OCI-LY7 (cell line): ENCODE measurements at regions not wholly inside any gene's neighbourhood (a gene's known extent, or its start where the extent isn't known, plus 50 kb on each side); places are given as distances from the start of the nearest gene placed in this dataset. TPM values are rescaled to one million over a fixed set of nuclear protein-coding genes. Genes with fewer than 3 reads are reported as not detected.

Experiments
- BruUV-seq: library from RNA; stranded (reverse); fragments of 400-500 nt; replicated peaks from 2 replicates; lab custom pipeline; 2021; lab: Mats Ljungman, UMichigan
- CTCF ChIA-PET: fragments of 300-600 bp; sonication (Branson Sonifier 250); formaldehyde crosslinking; loops from one replicate; lab custom pipeline; 2022; ENCODE audit warnings: antibody characterized with exemption; ENCODE audit not compliant: unreplicated experiment; lab: Charles Lee
- POLR2A ChIA-PET: fragments of 300-600 bp; sonication (Branson Sonifier 250); formaldehyde crosslinking; loops from one replicate; lab custom pipeline; 2022; ENCODE audit warnings: antibody characterized with exemption; lab: Charles Lee
- DNase-seq: peaks from one replicate; pipeline ENCODE4 v3.0.0-alpha.2; 2015; ENCODE audit warnings: low spot score
- H2AFZ ChIP-seq: fragments of 200-600 bp; sonication (generic), shearing (Covaris generic); 2 replicates; pipeline ENCODE4 v1.6.1; 2014; ENCODE audit warnings: mild to moderate bottlenecking, antibody characterized with exemption, low read length, moderate library complexity
- H3K27ac ChIP-seq: fragments of 200-600 bp; sonication (generic); 2 replicates; pipeline ENCODE4 v1.5.1; 2014; ENCODE audit warnings: mixed run types, low read depth, mild to moderate bottlenecking, moderate library complexity, low read length, inconsistent platforms; ENCODE audit not compliant: poor library complexity, severe bottlenecking
- H3K36me3 ChIP-seq: fragments of 200-600 bp; sonication (generic); 2 replicates; pipeline ENCODE4 v1.6.1; 2014; ENCODE audit warnings: mild to moderate bottlenecking, antibody characterized with exemption, low read length, moderate library complexity, mixed read lengths; ENCODE audit not compliant: insufficient read depth
- H3K4me1 ChIP-seq: fragments of 200-600 bp; sonication (generic); 2 replicates; pipeline ENCODE4 v1.5.1; 2014; ENCODE audit warnings: mild to moderate bottlenecking, low read length; ENCODE audit not compliant: insufficient read depth, poor library complexity, severe bottlenecking
- H3K4me2 ChIP-seq: fragments of 200-600 bp; sonication (generic); 2 replicates; pipeline ENCODE4 v1.6.1; 2014; ENCODE audit warnings: mild to moderate bottlenecking, low read length
- H3K4me3 ChIP-seq: fragments of 200-600 bp; sonication (generic); 2 replicates; pipeline ENCODE4 v1.5.1; 2014; ENCODE audit warnings: mild to moderate bottlenecking, low read depth, low read length; ENCODE audit not compliant: poor library complexity, severe bottlenecking
- H3K79me2 ChIP-seq: fragments of 200-600 bp; sonication (generic); 2 replicates; pipeline ENCODE4 v1.6.1; 2016; ENCODE audit warnings: low read depth, mild to moderate bottlenecking, low read length, moderate library complexity, mixed read lengths; ENCODE audit not compliant: insufficient read depth
- H3K9me2 ChIP-seq: fragments of 200-600 bp; sonication (generic); 2 replicates; pipeline ENCODE4 v1.6.1; 2016; ENCODE audit warnings: mild to moderate bottlenecking, low read length, mixed read lengths; ENCODE audit not compliant: insufficient read depth
- H3K9me3 ChIP-seq: fragments of 200-600 bp; sonication (generic); 2 replicates; pipeline ENCODE4 v1.6.1; 2014; ENCODE audit warnings: mild to moderate bottlenecking, mixed run types, low read length, mixed read lengths
- H4K20me1 ChIP-seq: fragments of 200-600 bp; sonication (generic); 2 replicates; pipeline ENCODE4 v1.6.1; 2014; ENCODE audit warnings: mild to moderate bottlenecking, antibody characterized with exemption, low read length, moderate library complexity, mixed read lengths; ENCODE audit not compliant: insufficient read depth
- EZH2phosphoT487 ChIP-seq: fragments of 200-600 bp; sonication (generic); IDR thresholded peaks from 2 replicates; pipeline ENCODE4 v1.6.1; 2018; ENCODE audit warnings: low read depth, borderline replicate concordance, mild to moderate bottlenecking, mixed run types, antibody characterized with exemption, low read length, moderate library complexity, mixed read lengths
- intact Hi-C: fragments of 100-400 bp; cut with micrococcal nuclease; formaldehyde crosslinking; loops from one replicate; pipeline ENCODE4 v1.10.0; 2022; ENCODE audit not compliant: unreplicated experiment
- microRNA-seq: library from miRNA; unstranded; fragments of <30 nt; microRNA quantifications from one replicate; pipeline ENCODE4 v1.2.0, GENCODE V29; 2022; ENCODE audit warnings: borderline replicate concordance
- small RNA-seq: library from RNA; depleted of rRNA; stranded (forward); fragments of <200 nt; gene quantifications from one replicate; pipeline ENCODE3, GENCODE V24; 2014
- TF ChIP-seq, protein P1 (sequence below): fragments of 200-600 bp; sonication (generic); conservative IDR thresholded peaks from 2 replicates; pipeline ENCODE4 v1.5.1; 2014; ENCODE audit warnings: mild to moderate bottlenecking, antibody characterized with exemption, low read length, moderate library complexity, mixed read lengths

DNA sequence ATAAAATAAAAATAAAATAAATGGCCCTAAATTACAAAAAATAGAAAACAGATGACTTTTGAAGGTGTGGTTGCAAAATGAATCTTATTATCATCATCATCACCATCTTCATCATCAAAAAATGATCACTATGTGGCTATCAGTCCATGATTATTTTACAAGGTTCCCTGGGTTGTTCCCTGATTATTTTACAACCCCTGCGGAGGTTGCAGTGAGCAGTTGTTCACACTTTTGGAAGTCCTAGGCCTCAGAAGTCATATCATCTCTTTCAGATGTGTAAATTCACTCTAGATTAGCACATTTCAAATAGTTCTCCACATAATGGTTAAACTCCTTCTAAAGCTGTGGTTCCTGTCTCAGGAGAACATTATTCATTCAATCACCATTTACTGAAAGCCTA, 57.4 kb upstream of the NR5A2 start:
- Histone ChIP-seq H4K20me1 (no peaks in the 10 kb centered on the region), H3K79me2 (no peaks in the 10 kb centered on the region), H3K36me3 (no peaks in the 10 kb centered on the region), H3K9me3 (no peaks in the 10 kb centered on the region), H3K9me2 (no peaks in the 10 kb centered on the region), H3K4me2 (no peak overlapping the region), H3K27ac (no peak overlapping the region), H3K4me1 (peaks cover 1% of the 10 kb centered on the region), H2AFZ (no peak overlapping the region), H3K4me3 (no peak overlapping the region)
- intact Hi-C loops, result loop anchor here (10.0 kb wide), 2 partner anchors 435 to 1295 kb away; no protein-coding TSS in a partner anchor
- BruUV-seq, result no TSS peak
- POLR2A ChIA-PET, result interaction anchor here (0.6 kb wide), 1 partner anchor 26 kb away, joined by 3 read pairs; no protein-coding TSS in a partner anchor
- no peak for DNase-seq
- CTCF ChIA-PET, result no interaction called here
- TF ChIP-seq EZH2phosphoT487, result no peak
- TF ChIP-seq, protein P1, sequence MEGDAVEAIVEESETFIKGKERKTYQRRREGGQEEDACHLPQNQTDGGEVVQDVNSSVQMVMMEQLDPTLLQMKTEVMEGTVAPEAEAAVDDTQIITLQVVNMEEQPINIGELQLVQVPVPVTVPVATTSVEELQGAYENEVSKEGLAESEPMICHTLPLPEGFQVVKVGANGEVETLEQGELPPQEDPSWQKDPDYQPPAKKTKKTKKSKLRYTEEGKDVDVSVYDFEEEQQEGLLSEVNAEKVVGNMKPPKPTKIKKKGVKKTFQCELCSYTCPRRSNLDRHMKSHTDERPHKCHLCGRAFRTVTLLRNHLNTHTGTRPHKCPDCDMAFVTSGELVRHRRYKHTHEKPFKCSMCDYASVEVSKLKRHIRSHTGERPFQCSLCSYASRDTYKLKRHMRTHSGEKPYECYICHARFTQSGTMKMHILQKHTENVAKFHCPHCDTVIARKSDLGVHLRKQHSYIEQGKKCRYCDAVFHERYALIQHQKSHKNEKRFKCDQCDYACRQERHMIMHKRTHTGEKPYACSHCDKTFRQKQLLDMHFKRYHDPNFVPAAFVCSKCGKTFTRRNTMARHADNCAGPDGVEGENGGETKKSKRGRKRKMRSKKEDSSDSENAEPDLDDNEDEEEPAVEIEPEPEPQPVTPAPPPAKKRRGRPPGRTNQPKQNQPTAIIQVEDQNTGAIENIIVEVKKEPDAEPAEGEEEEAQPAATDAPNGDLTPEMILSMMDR, result no peak

DNA sequence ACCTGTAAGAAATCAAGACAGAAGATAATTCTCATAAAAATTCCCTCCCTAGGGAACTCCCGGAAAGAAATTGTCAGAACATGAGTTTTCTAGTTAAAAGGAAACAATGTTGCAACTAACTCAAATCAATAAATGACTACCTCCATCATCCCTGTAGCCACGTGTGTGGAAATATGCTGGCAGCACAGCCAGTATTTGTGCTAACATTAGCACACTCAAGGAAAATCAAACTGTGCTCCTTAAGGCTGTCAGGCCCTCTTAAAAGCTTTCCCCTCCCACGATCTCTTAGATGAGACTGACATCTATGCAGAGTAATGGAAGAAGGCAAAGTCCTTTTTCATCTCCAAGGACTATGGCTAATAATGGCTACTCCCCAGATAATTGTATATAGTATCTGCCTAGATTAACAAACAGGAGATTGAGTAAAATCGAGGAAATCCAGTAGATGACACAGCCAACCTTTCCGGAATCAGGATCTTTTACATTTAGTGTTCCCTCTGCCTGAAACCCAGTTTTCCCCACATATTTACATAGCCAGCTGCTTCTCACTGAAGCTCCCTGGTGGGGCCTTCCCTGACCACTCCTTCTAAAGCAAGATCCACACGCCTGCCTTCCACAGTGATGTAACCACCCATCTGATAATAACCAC, 50.9 kb upstream of the NR5A2 start:
- peak overlapping the region; percentile 78 for H2AFZ ChIP-seq
- POLR2A ChIA-PET, result interaction anchor here (0.6 to 5.1 kb wide), 4 partner anchors 15 to 52 kb away, joined by 3 to 52 read pairs (median 4); partner anchors contain the start of gene NR5A2

More for the DNA sequence above, 50.9 kb upstream of the NR5A2 start:
- Histone ChIP-seq H3K4me2 (peak overlapping the region; percentile 72), H3K9me3 (no peaks in the 10 kb centered on the region), H3K4me1 (peaks cover 60% of the 10 kb centered on the region), H3K79me2 (no peaks in the 10 kb centered on the region), H4K20me1 (no peaks in the 10 kb centered on the region), H3K4me3 (peak overlapping the region; percentile 31), H3K36me3 (no peaks in the 10 kb centered on the region), H3K9me2 (no peaks in the 10 kb centered on the region), H3K27ac (peak overlapping the region; percentile 98)
- no TSS peak for BruUV-seq
- intact Hi-C loops, result loop anchor here (5.0 to 10.0 kb wide), 3 partner anchors 176 to 1302 kb away; no protein-coding TSS in a partner anchor
- peak; percentile 18 for DNase-seq
- CTCF ChIA-PET, result interaction anchor here (1.0 kb wide), 1 partner anchor 17 kb away, joined by 3 read pairs; no protein-coding TSS in a partner anchor
- TF ChIP-seq EZH2phosphoT487, result no peak
- TF ChIP-seq, protein P1, result no peak

Small RNAs in the stretch of these regions (microRNA-seq; reads per million reads assigned to microRNA genes)
- gene MIR181A1 (6,437 reads per million, percentile 92 among the genes with 10 or more reads in this experiment), gene MIR181B1 (28.0 reads per million, percentile 35 among the genes with 10 or more reads in this experiment)

Small RNAs in the stretch of these regions (small RNA-seq; reads per million reads assigned to genes)
- gene MIR181A1, result 6.0 reads per million, percentile 93 among the genes with 10 or more reads in this experiment
- 0.47 reads per million for gene MIR181B1
- gene RNU6-778P, result not detected
